HUES48 (cell line): ENCODE measurements at regions not wholly inside any gene's neighbourhood (a gene's known extent, or its start where the extent isn't known, plus 50 kb on each side); places are given as distances from the start of the nearest gene placed in this dataset.
"Not testable (repeated sequence)": the region's sequence is repeated elsewhere in the genome, so short reads cannot be mapped to it uniquely, and the experiment has no call there.

ENCODE experiments used
- H3K27ac ChIP-seq: one replicate; pipeline ENCODE4 v1.7.0; 2013; ENCODE audit warnings: low read depth, low read length, inconsistent platforms
- H3K27me3 ChIP-seq: 2 replicates; pipeline ENCODE4 v1.6.1; 2013; ENCODE audit warnings: mild to moderate bottlenecking, low read length; ENCODE audit not compliant: control insufficient read depth, insufficient read depth
- H3K36me3 ChIP-seq: 2 replicates; pipeline ENCODE4 v1.6.1; 2013; ENCODE audit warnings: low read length; ENCODE audit not compliant: control insufficient read depth, insufficient read depth
- H3K4me1 ChIP-seq: 2 replicates; pipeline ENCODE4 v1.6.1; 2013; ENCODE audit warnings: mild to moderate bottlenecking, low read length; ENCODE audit not compliant: control insufficient read depth, insufficient read depth
- H3K4me3 ChIP-seq: 2 replicates; pipeline ENCODE4 v1.5.1; 2013; ENCODE audit warnings: mild to moderate bottlenecking, low read depth, low read length
- H3K9ac ChIP-seq: 2 replicates; pipeline ENCODE4 v1.6.1; 2013; ENCODE audit warnings: mild to moderate bottlenecking, low read depth, low read length, moderate library complexity
- H3K9me3 ChIP-seq: 2 replicates; pipeline ENCODE4 v1.6.1; 2013; ENCODE audit warnings: low read length; ENCODE audit not compliant: control insufficient read depth, insufficient read depth

- H3K9ac ChIP-seq = no peak overlapping the region
- H3K4me1 ChIP-seq = no peaks in the 10 kb centered on the region
- H3K36me3 ChIP-seq = no peaks in the 10 kb centered on the region
- H3K9me3 ChIP-seq = no peaks in the 10 kb centered on the region
- no peak overlapping the region for H3K27ac ChIP-seq
- H3K4me3 ChIP-seq = no peak overlapping the region
- no peaks in the 10 kb centered on the region for H3K27me3 ChIP-seq
Observed at GRCh38 chr13:104510422-104510821, 1444.2 kb upstream of the SLC10A2 start.

- H3K9ac ChIP-seq, H3K4me1 ChIP-seq, H3K27me3 ChIP-seq, H3K36me3 ChIP-seq, H3K4me3 ChIP-seq, H3K9me3 ChIP-seq, H3K27ac ChIP-seq: not testable (repeated sequence)
Observed at GRCh38 chr13:104493502-104493901, 1427.3 kb upstream of the SLC10A2 start.

GRCh38 chr13:104491916-104492315, 1425.7 kb upstream of the SLC10A2 start:
- Histone ChIP-seq H3K27ac (no peak overlapping the region), H3K9me3 (no peaks in the 10 kb centered on the region), H3K4me3 (no peak overlapping the region), H3K9ac (no peak overlapping the region), H3K27me3 (no peaks in the 10 kb centered on the region), H3K36me3 (no peaks in the 10 kb centered on the region), H3K4me1 (no peaks in the 10 kb centered on the region)

GRCh38 chr13:104487006-104487405, 1420.8 kb upstream of the SLC10A2 start:
- H3K4me1 ChIP-seq = no peaks in the 10 kb centered on the region
- no peaks in the 10 kb centered on the region for H3K27me3 ChIP-seq
- H3K9me3 ChIP-seq = no peaks in the 10 kb centered on the region
- no peaks in the 10 kb centered on the region for H3K36me3 ChIP-seq
- H3K9ac ChIP-seq = no peak overlapping the region
- H3K27ac ChIP-seq = no peak overlapping the region
- no peak overlapping the region for H3K4me3 ChIP-seq

GRCh38 chr13:104485571-104485970, 1419.4 kb upstream of the SLC10A2 start:
- Histone ChIP-seq H3K4me1 (no peaks in the 10 kb centered on the region), H3K4me3 (no peak overlapping the region), H3K27ac (no peak overlapping the region), H3K9ac (no peak overlapping the region), H3K9me3 (no peaks in the 10 kb centered on the region), H3K36me3 (no peaks in the 10 kb centered on the region), H3K27me3 (no peaks in the 10 kb centered on the region)

GRCh38 chr13:104483631-104484030, 1417.4 kb upstream of the SLC10A2 start:
- Histone ChIP-seq H3K9me3 (no peaks in the 10 kb centered on the region), H3K4me1 (no peaks in the 10 kb centered on the region), H3K36me3 (no peaks in the 10 kb centered on the region), H3K27me3 (no peaks in the 10 kb centered on the region), H3K27ac (no peak overlapping the region), H3K9ac (no peak overlapping the region), H3K4me3 (no peak overlapping the region)

- Histone ChIP-seq H3K4me3 (no peak overlapping the region), H3K9me3 (no peaks in the 10 kb centered on the region), H3K9ac (no peak overlapping the region), H3K27me3 (no peaks in the 10 kb centered on the region), H3K27ac (no peak overlapping the region), H3K36me3 (no peaks in the 10 kb centered on the region), H3K4me1 (no peaks in the 10 kb centered on the region)
Observed at GRCh38 chr13:104477261-104477660, 1411.0 kb upstream of the SLC10A2 start.

- Histone ChIP-seq H3K4me3 (no peak overlapping the region), H3K4me1 (no peaks in the 10 kb centered on the region), H3K27me3 (no peaks in the 10 kb centered on the region), H3K36me3 (no peaks in the 10 kb centered on the region), H3K9me3 (no peaks in the 10 kb centered on the region), H3K27ac (no peak overlapping the region), H3K9ac (no peak overlapping the region)
Observed at GRCh38 chr13:104473936-104474335, 1407.7 kb upstream of the SLC10A2 start.

GRCh38 chr13:104466016-104466415, 1399.8 kb upstream of the SLC10A2 start:
- peaks cover 7% of the 10 kb centered on the region; the same call in 1 of the 2 replicates for H3K4me1 ChIP-seq

GRCh38 chr13:104461049-104461448, 1394.8 kb upstream of the SLC10A2 start:
- Histone ChIP-seq H3K27me3 (no peaks in the 10 kb centered on the region), H3K36me3 (no peaks in the 10 kb centered on the region), H3K4me3 (no peak overlapping the region), H3K9me3 (no peaks in the 10 kb centered on the region), H3K27ac (no peak overlapping the region), H3K9ac (no peak overlapping the region), H3K4me1 (peaks cover 12% of the 10 kb centered on the region; the same call in 1 of the 2 replicates)

More at GRCh38 chr13:104466016-104466415, 1399.8 kb upstream of the SLC10A2 start:
- H3K27me3 ChIP-seq = no peaks in the 10 kb centered on the region
- H3K9ac ChIP-seq = no peak overlapping the region
- no peaks in the 10 kb centered on the region for H3K36me3 ChIP-seq
- H3K4me3 ChIP-seq = no peak overlapping the region
- H3K9me3 ChIP-seq = no peaks in the 10 kb centered on the region
- H3K27ac ChIP-seq = no peak overlapping the region

- Histone ChIP-seq H3K4me3 (no peak overlapping the region), H3K27ac (no peak overlapping the region), H3K9me3 (no peaks in the 10 kb centered on the region), H3K36me3 (no peaks in the 10 kb centered on the region), H3K9ac (no peak overlapping the region), H3K27me3 (no peaks in the 10 kb centered on the region), H3K4me1 (peaks cover 12% of the 10 kb centered on the region; the same call in 1 of the 2 replicates)
Observed at GRCh38 chr13:104460554-104460953, 1394.3 kb upstream of the SLC10A2 start.

GRCh38 chr13:104450006-104450405, 1383.8 kb upstream of the SLC10A2 start:
- no peak overlapping the region for H3K9ac ChIP-seq

More at GRCh38 chr13:104450006-104450405, 1383.8 kb upstream of the SLC10A2 start:
- Histone ChIP-seq H3K27me3 (no peaks in the 10 kb centered on the region), H3K36me3 (no peaks in the 10 kb centered on the region), H3K4me1 (peaks cover 6% of the 10 kb centered on the region; the same call in 1 of the 2 replicates), H3K9me3 (no peaks in the 10 kb centered on the region), H3K4me3 (no peak overlapping the region), H3K27ac (no peak overlapping the region)
